Activated CD4-positive, alpha-beta memory T cell treated with anti-CD3 and anti-CD28 coated beads, Interleukin-2, amount 10 ng/mL, durations not matched to agents 7 days and 5 days (primary cell): ENCODE measurements at regions not wholly inside any gene's neighbourhood (a gene's known extent, or its start where the extent isn't known, plus 50 kb on each side); places are given as distances from the start of the nearest gene placed in this dataset.

ENCODE experiments used
- CTCF ChIA-PET: fragments of 350-600 bp; sonication (Branson Sonifier 250); formaldehyde crosslinking; loops from one replicate; lab custom pipeline; 2021; ENCODE audit warnings: antibody characterized with exemption, inconsistent platforms; lab: Charles Lee
- POLR2A ChIA-PET: fragments of 350-600 bp; sonication (Branson Sonifier 250); formaldehyde crosslinking; loops from one replicate; lab custom pipeline; 2021; ENCODE audit warnings: antibody characterized with exemption; lab: Charles Lee
- DNase-seq: peaks from one replicate; pipeline ENCODE4 v3.0.0-alpha.2; 2020
- H3K27ac Mint-ChIP-seq: one replicate; pipeline ENCODE4 v1.8.0; 2021; ENCODE audit warnings: mild to moderate bottlenecking, mixed read lengths
- H3K27me3 Mint-ChIP-seq: one replicate; pipeline ENCODE4 v1.8.0; 2021; ENCODE audit warnings: mixed read lengths
- H3K36me3 Mint-ChIP-seq: one replicate; pipeline ENCODE4 v1.8.0; 2021; ENCODE audit warnings: low read depth, mixed read lengths
- H3K4me1 Mint-ChIP-seq: one replicate; pipeline ENCODE4 v1.8.0; 2021; ENCODE audit warnings: mixed read lengths
- H3K4me3 Mint-ChIP-seq: one replicate; pipeline ENCODE4 v1.8.0; 2021; ENCODE audit warnings: mild to moderate bottlenecking, mixed read lengths
- H3K9me3 Mint-ChIP-seq: one replicate; pipeline ENCODE4 v1.8.0; 2021; ENCODE audit warnings: mixed read lengths

GRCh38 chr4:138034871-138035270, 207.3 kb downstream of the SLC7A11 start:
- CTCF ChIA-PET: interaction anchor here (1.5 to 1.6 kb wide), 2 partner anchors 56 to 646 kb away, joined by 5 to 8 read pairs; no protein-coding TSS in a partner anchor

DNA sequence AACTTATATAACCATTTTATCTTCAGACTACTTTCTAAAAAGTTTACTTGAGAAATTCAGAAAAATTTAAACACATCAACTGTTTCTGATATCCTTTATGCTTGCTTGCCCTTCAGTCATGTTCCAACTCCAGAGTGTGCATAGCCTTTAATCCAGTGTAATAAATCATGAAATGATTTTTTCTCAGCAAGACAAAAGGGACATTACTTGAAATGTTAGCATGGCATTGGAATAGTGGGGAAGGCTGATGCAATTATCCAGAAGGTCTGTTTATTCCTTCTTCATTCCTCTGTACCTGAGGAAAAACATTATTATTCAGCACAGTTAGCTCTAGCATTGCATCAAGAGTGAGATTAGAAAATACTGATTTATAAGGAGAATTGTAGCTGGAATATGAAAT, 209.9 kb downstream of the SLC7A11 start:
- CTCF ChIA-PET: no interaction called here
- Mint-ChIP-seq H3K4me3 (no peak overlapping the region), H3K36me3 (no peaks in the 10 kb centered on the region), H3K27ac (no peak overlapping the region), H3K4me1 (no peaks in the 10 kb centered on the region), H3K27me3 (no peaks in the 10 kb centered on the region), H3K9me3 (no peaks in the 10 kb centered on the region)
- POLR2A ChIA-PET: no interaction called here
- no peak for DNase-seq

More at GRCh38 chr4:138034871-138035270, 207.3 kb downstream of the SLC7A11 start:
- Mint-ChIP-seq H3K27me3 (no peaks in the 10 kb centered on the region), H3K27ac (no peak overlapping the region), H3K4me1 (no peaks in the 10 kb centered on the region), H3K4me3 (no peak overlapping the region), H3K36me3 (no peaks in the 10 kb centered on the region), H3K9me3 (no peaks in the 10 kb centered on the region)
- no peak for DNase-seq
- POLR2A ChIA-PET: no interaction called here

GRCh38 chr4:138030375-138030774, 211.8 kb downstream of the SLC7A11 start:
- Mint-ChIP-seq H3K4me1 (no peaks in the 10 kb centered on the region), H3K27me3 (no peaks in the 10 kb centered on the region), H3K36me3 (no peaks in the 10 kb centered on the region), H3K4me3 (no peak overlapping the region), H3K27ac (no peak overlapping the region), H3K9me3 (no peaks in the 10 kb centered on the region)
- DNase-seq: no peak
- POLR2A ChIA-PET: no interaction called here
- CTCF ChIA-PET: no interaction called here

- Mint-ChIP-seq H3K4me1 (no peaks in the 10 kb centered on the region), H3K27ac (no peak overlapping the region), H3K4me3 (no peak overlapping the region), H3K27me3 (no peaks in the 10 kb centered on the region), H3K9me3 (no peaks in the 10 kb centered on the region), H3K36me3 (no peaks in the 10 kb centered on the region)
- ChIA-PET CTCF (interaction anchor here (1.3 kb wide), 1 partner anchor 61 kb away, joined by 3 read pairs; no protein-coding TSS in a partner anchor), POLR2A (no interaction called here)
- no peak for DNase-seq
Measured at GRCh38 chr4:138028923-138029322, 213.2 kb downstream of the SLC7A11 start.

DNA sequence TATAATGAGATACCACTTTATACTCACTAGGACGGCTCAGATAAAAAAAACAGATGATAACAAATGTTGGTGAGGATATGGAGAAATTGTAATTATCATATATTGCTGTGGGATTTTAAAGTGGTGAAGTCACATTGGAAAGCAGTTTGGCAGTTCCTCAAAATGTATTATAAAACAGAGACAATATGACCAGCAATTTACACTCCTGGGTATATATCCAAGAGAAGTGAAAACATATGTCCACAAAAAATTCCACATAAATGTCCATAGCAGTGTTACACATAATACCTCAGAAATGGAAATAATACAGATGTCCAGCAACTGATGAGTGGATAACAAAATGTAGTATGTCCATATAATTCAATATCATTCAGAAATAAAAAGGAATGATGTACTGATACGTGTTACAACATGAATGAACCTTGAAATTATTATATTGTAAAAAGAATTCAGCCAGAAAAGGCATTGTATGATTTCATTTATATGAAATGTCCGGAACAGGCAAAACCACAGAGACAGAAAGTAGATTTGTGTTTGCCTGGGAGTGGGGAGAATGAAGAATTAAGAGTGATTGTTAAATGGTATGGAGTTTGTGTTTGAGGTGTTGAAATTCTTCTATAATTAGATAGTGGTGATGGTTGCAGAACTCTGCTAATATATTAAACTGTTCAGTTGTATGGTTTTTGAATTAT, 220.9 kb downstream of the SLC7A11 start:
- no peaks in the 10 kb centered on the region for H3K4me1 Mint-ChIP-seq
- H3K36me3 Mint-ChIP-seq: no peaks in the 10 kb centered on the region
- ChIA-PET CTCF (no interaction called here), POLR2A (no interaction called here)
- no peaks in the 10 kb centered on the region for H3K27me3 Mint-ChIP-seq
- H3K4me3 Mint-ChIP-seq: no peak overlapping the region
- H3K27ac Mint-ChIP-seq: no peak overlapping the region
- no peaks in the 10 kb centered on the region for H3K9me3 Mint-ChIP-seq
- no peak for DNase-seq

GRCh38 chr4:138014590-138015288, 227.4 kb downstream of the SLC7A11 start:
- H3K4me3 Mint-ChIP-seq: no peak overlapping the region
- H3K27me3 Mint-ChIP-seq: no peaks in the 10 kb centered on the region
- no peaks in the 10 kb centered on the region for H3K9me3 Mint-ChIP-seq
- H3K27ac Mint-ChIP-seq: no peak overlapping the region
- POLR2A ChIA-PET: no interaction called here
- no peak for DNase-seq
- no peaks in the 10 kb centered on the region for H3K4me1 Mint-ChIP-seq
- H3K36me3 Mint-ChIP-seq: no peaks in the 10 kb centered on the region
- CTCF ChIA-PET: no interaction called here

- H3K9me3 Mint-ChIP-seq: no peaks in the 10 kb centered on the region
- no peak overlapping the region for H3K27ac Mint-ChIP-seq
- no peaks in the 10 kb centered on the region for H3K27me3 Mint-ChIP-seq
- no peaks in the 10 kb centered on the region for H3K4me1 Mint-ChIP-seq
- ChIA-PET CTCF (no interaction called here), POLR2A (no interaction called here)
- no peak for DNase-seq
- no peaks in the 10 kb centered on the region for H3K36me3 Mint-ChIP-seq
- no peak overlapping the region for H3K4me3 Mint-ChIP-seq
Measured at GRCh38 chr4:138013625-138014024, 228.5 kb downstream of the SLC7A11 start.

- no peaks in the 10 kb centered on the region for H3K4me1 Mint-ChIP-seq
- H3K9me3 Mint-ChIP-seq: no peaks in the 10 kb centered on the region
- ChIA-PET CTCF (no interaction called here), POLR2A (no interaction called here)
- H3K27me3 Mint-ChIP-seq: no peaks in the 10 kb centered on the region
- no peak overlapping the region for H3K27ac Mint-ChIP-seq
- DNase-seq: no peak
- no peak overlapping the region for H3K4me3 Mint-ChIP-seq
- no peaks in the 10 kb centered on the region for H3K36me3 Mint-ChIP-seq
Measured at GRCh38 chr4:138010639-138011038, 231.5 kb downstream of the SLC7A11 start.

- Mint-ChIP-seq H3K4me1 (no peaks in the 10 kb centered on the region), H3K27me3 (no peaks in the 10 kb centered on the region), H3K9me3 (no peaks in the 10 kb centered on the region), H3K36me3 (no peaks in the 10 kb centered on the region), H3K4me3 (no peak overlapping the region), H3K27ac (no peak overlapping the region)
- no peak for DNase-seq
- ChIA-PET CTCF (no interaction called here), POLR2A (no interaction called here)
Measured at GRCh38 chr4:138007572-138007971, 234.6 kb downstream of the SLC7A11 start.

GRCh38 chr4:138005486-138005885, 236.7 kb downstream of the SLC7A11 start:
- H3K27ac Mint-ChIP-seq: no peak overlapping the region
- no peaks in the 10 kb centered on the region for H3K9me3 Mint-ChIP-seq
- H3K36me3 Mint-ChIP-seq: no peaks in the 10 kb centered on the region
- ChIA-PET CTCF (no interaction called here), POLR2A (no interaction called here)
- no peak for DNase-seq
- H3K4me3 Mint-ChIP-seq: no peak overlapping the region
- no peaks in the 10 kb centered on the region for H3K4me1 Mint-ChIP-seq
- H3K27me3 Mint-ChIP-seq: no peaks in the 10 kb centered on the region

- no peak overlapping the region for H3K27ac Mint-ChIP-seq
- no peak overlapping the region for H3K4me3 Mint-ChIP-seq
- no peak for DNase-seq
- ChIA-PET CTCF (no interaction called here), POLR2A (no interaction called here)
- no peaks in the 10 kb centered on the region for H3K4me1 Mint-ChIP-seq
- H3K9me3 Mint-ChIP-seq: no peaks in the 10 kb centered on the region
- H3K27me3 Mint-ChIP-seq: no peaks in the 10 kb centered on the region
- H3K36me3 Mint-ChIP-seq: no peaks in the 10 kb centered on the region
Measured at GRCh38 chr4:138003248-138003647, 238.9 kb downstream of the SLC7A11 start.

DNA sequence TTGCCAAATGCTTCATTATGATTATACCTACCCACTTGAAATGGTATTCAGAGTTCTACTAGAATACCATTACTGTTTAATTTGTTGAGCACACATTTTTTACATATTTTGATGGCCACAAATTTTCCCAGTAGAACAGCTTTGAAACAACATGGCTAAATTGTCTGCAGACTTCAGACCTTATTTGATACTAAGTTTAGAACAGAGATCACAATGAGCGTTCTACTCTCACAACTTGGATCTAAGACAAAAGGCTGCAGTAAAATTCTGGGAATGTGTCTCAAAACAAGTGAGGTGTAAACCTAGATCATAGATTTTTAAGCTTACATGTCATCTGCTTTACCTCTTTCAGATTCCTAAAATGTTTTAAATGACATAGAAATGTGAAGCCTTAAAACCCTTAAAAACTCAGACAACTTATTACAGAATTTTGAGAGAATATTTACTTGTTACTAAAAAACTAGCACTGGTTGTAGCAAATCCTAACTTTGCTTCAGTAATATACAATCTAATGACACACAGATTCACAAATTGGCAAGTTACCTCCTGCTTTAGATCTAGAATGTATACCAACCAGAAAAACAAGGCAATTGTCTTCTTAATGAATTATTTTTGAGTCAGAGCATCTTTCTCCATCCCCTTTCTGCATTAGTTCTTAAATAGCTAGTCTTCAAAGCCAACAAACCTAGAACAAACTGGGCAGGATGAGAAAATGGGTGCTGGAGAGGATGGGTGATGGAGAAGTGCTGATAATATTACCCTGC, 243.3 kb downstream of the SLC7A11 start:
- Mint-ChIP-seq H3K4me3 (no peak overlapping the region), H3K9me3 (no peaks in the 10 kb centered on the region), H3K27me3 (no peaks in the 10 kb centered on the region), H3K4me1 (no peaks in the 10 kb centered on the region), H3K27ac (no peak overlapping the region), H3K36me3 (no peaks in the 10 kb centered on the region)
- ChIA-PET POLR2A (no interaction called here), CTCF (no interaction called here)
- no peak for DNase-seq

GRCh38 chr4:137997496-137997895, 244.7 kb downstream of the SLC7A11 start:
- no peak for DNase-seq
- Mint-ChIP-seq H3K4me1 (no peaks in the 10 kb centered on the region), H3K36me3 (no peaks in the 10 kb centered on the region), H3K4me3 (no peak overlapping the region), H3K9me3 (no peaks in the 10 kb centered on the region), H3K27me3 (no peaks in the 10 kb centered on the region), H3K27ac (no peak overlapping the region)
- POLR2A ChIA-PET: no interaction called here
- CTCF ChIA-PET: no interaction called here
